Endothelial cell of umbilical vein (primary cell): ENCODE measurements at regions not wholly inside any gene's neighbourhood (a gene's known extent, or its start where the extent isn't known, plus 50 kb on each side); places are given as distances from the start of the nearest gene placed in this dataset.

Experiments used
- BruUV-seq: library from RNA; stranded (reverse); fragments of 400-500 nt; replicated peaks from 2 replicates; lab custom pipeline; 2021; lab: Mats Ljungman, UMichigan
- CTCF ChIA-PET: fragments of 300-600, 350-600 bp; sonication (Branson Sonifier 250); formaldehyde crosslinking; loops from one replicate; lab custom pipeline; 2021; ENCODE audit warnings: antibody characterized with exemption, inconsistent platforms; lab: Charles Lee
- POLR2A ChIA-PET: fragments of 300-600, 350-600 bp; sonication (Branson Sonifier 250); formaldehyde crosslinking; loops from one replicate; lab custom pipeline; 2021; ENCODE audit warnings: antibody characterized with exemption, inconsistent platforms; lab: Charles Lee
- DNase-seq: peaks from one replicate; pipeline ENCODE4 v3.0.0-alpha.2; 2011; ENCODE audit warnings: low read depth, low spot score
- FAIRE-seq: peaks from 2 replicates; lab custom pipeline; 2011; peaks lifted over from hg19 to GRCh38; lab: Jason Lieb, UNC
- H2AFZ ChIP-seq: 2 replicates; pipeline ENCODE4 v1.6.0; 2012; ENCODE audit warnings: low read depth, low read length, control low read depth, inconsistent platforms
- H3K27ac ChIP-seq: 2 replicates; pipeline ENCODE4 v1.5.1; 2011; ENCODE audit warnings: low read depth, mild to moderate bottlenecking, control low read depth, low read length, moderate library complexity; ENCODE audit not compliant: insufficient read depth
- H3K27me3 ChIP-seq, 2 experiments: 2 replicates each; pipeline versions ENCODE4 v1.6.0 to v1.6.1; 2011; ENCODE audit warnings: low read length in 2 of 2, mixed read lengths in 1 of 2; ENCODE audit not compliant: control insufficient read depth in 2 of 2, insufficient read depth in 2 of 2
- H3K36me3 ChIP-seq, 2 experiments: 2 replicates in 1 of 2; 3 replicates in 1 of 2; pipeline ENCODE4 v1.5.1; 2011; ENCODE audit warnings: low read length in 2 of 2, mild to moderate bottlenecking in 1 of 2, moderate library complexity in 1 of 2; ENCODE audit not compliant: control insufficient read depth in 2 of 2, insufficient read depth in 2 of 2; ENCODE audit errors: extremely low read depth in 1 of 2
- H3K4me1 ChIP-seq: 3 replicates; pipeline ENCODE4 v1.5.1; 2011; ENCODE audit warnings: mild to moderate bottlenecking, low read length; ENCODE audit not compliant: control insufficient read depth, insufficient read depth; ENCODE audit errors: extremely low read depth
- H3K4me2 ChIP-seq: 2 replicates; pipeline ENCODE4 v1.6.1; 2011; ENCODE audit warnings: low read length, control low read depth, mixed read lengths; ENCODE audit not compliant: insufficient read depth
- H3K4me3 ChIP-seq, 3 experiments: fragments of 200-600 bp in 1 of 3; sonication (generic), shearing (Covaris generic) in 1 of 3; replicated peaks in 1 of 3; 2 replicates each; pipeline ENCODE4 v1.5.1; 2011 to 2016; ENCODE audit warnings: control low read depth in 3 of 3, low read length in 3 of 3, mild to moderate bottlenecking in 2 of 3, inconsistent platforms in 1 of 3, low read depth in 1 of 3, moderate library complexity in 1 of 3; ENCODE audit not compliant: insufficient read depth in 1 of 3
- H3K79me2 ChIP-seq: 2 replicates; pipeline ENCODE4 v1.6.0; 2012; ENCODE audit warnings: low read length, inconsistent platforms; ENCODE audit not compliant: control insufficient read depth, insufficient read depth
- H3K9ac ChIP-seq: replicated peaks from 2 replicates; pipeline ENCODE3; 2011; ENCODE audit warnings: low read length, control low read depth; ENCODE audit not compliant: insufficient read depth; ENCODE audit errors: extremely low read depth
- H3K9me1 ChIP-seq: replicated peaks from 3 replicates; pipeline ENCODE4 v1.6.0; 2011; ENCODE audit warnings: mild to moderate bottlenecking, low read length; ENCODE audit not compliant: control insufficient read depth, insufficient read depth; ENCODE audit errors: extremely low read depth
- H3K9me3 ChIP-seq: replicated peaks from 2 replicates; pipeline ENCODE4 v1.5.1; 2012; ENCODE audit warnings: low read length, inconsistent platforms; ENCODE audit not compliant: control insufficient read depth, insufficient read depth
- H4K20me1 ChIP-seq: replicated peaks from 2 replicates; pipeline ENCODE3; 2011; ENCODE audit warnings: mild to moderate bottlenecking, low read length; ENCODE audit not compliant: control insufficient read depth, insufficient read depth; ENCODE audit errors: extremely low read depth
- CTCF ChIP-seq, 2 donors: IDR thresholded peaks; 1 replicate in 1 of 2; 2 replicates in 1 of 2; pipeline ENCODE4 v1.5.1; 2011; ENCODE audit warnings: low read length in 2 of 2, mild to moderate bottlenecking in 2 of 2, moderate library complexity in 2 of 2, control low read depth in 1 of 2, inconsistent platforms in 1 of 2, low read depth in 1 of 2; ENCODE audit not compliant: insufficient read depth in 1 of 2; ENCODE audit errors: extremely low read depth in 1 of 2
- EZH2 ChIP-seq: IDR thresholded peaks from 2 replicates; pipeline ENCODE4 v1.6.1; 2012; ENCODE audit warnings: borderline replicate concordance, low read depth, mild to moderate bottlenecking, moderate library complexity, low read length, inconsistent platforms; ENCODE audit not compliant: severe bottlenecking
- FOS ChIP-seq: IDR thresholded peaks from 2 replicates; pipeline ENCODE4 v1.6.1; 2011; ENCODE audit warnings: mild to moderate bottlenecking, low read length, moderate library complexity, borderline replicate concordance; ENCODE audit not compliant: insufficient read depth
- GATA2 ChIP-seq: IDR thresholded peaks from 2 replicates; pipeline ENCODE4 v1.7.0; 2011; ENCODE audit warnings: low read depth, mild to moderate bottlenecking, moderate library complexity, mixed read lengths, low read length; ENCODE audit not compliant: insufficient read length, insufficient read depth
- JUN ChIP-seq: IDR thresholded peaks from 2 replicates; pipeline ENCODE4 v1.6.1; 2011; ENCODE audit warnings: borderline replicate concordance, low read depth; ENCODE audit not compliant: insufficient read length, insufficient read depth
- MYC ChIP-seq: IDR thresholded peaks from one replicate; pipeline ENCODE4 v1.6.1; 2011; ENCODE audit warnings: mild to moderate bottlenecking, low read depth, low read length
- POLR2A ChIP-seq: IDR thresholded peaks from 2 replicates; pipeline ENCODE4 v1.6.1; 2012; ENCODE audit warnings: low read depth, mild to moderate bottlenecking, control low read depth, low read length
- POLR2AphosphoS5 ChIP-seq: IDR thresholded peaks from 2 replicates; pipeline ENCODE4 v1.6.1; 2012; ENCODE audit warnings: low read depth, mild to moderate bottlenecking, control low read depth, low read length, moderate library complexity; ENCODE audit not compliant: insufficient read depth
- dilution Hi-C: fragments of 300-500 bp; cut with MboI; formaldehyde crosslinking; loops from one replicate; pipeline ENCODE4 v1.15.0; 2019; ENCODE audit warnings: low sequenced_read_pairs; ENCODE audit not compliant: extremely low pct_ligation_motif_present
- intact Hi-C: fragments of 100-400 bp; cut with micrococcal nuclease; formaldehyde crosslinking; loops from one replicate; pipeline ENCODE4 v1.10.0; 2022
- TF ChIP-seq, protein P1 (sequence below): IDR thresholded peaks from 2 replicates; pipeline ENCODE4 v1.6.1; 2011; ENCODE audit not compliant: insufficient read depth, insufficient read length

DNA sequence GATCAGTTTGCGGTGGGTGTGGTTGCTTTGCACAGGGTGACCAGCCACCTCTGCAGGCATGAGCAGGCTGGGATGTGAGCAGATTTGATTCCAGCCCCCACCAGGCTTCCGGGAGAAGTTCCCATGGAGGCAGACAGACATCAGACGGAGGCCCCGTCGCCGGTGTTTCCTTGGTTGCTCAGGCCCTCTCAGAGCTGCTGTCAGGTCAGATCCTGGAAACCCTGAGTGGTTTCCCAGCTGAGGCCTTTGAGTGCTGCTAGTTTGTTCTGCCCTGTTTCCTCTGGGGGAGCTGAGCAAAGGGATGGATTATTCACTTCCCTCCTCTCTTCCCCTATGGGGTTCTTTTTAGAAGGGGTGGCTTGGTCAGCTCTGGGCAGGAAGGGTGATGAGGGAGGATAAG, 62.2 kb downstream of the FAM241B start:
- Histone ChIP-seq H3K27ac (no peak overlapping the region), H3K27me3 (peaks cover 0 to 7% of the 10 kb centered on the region in 2 experiments), H3K9me1 (no peaks in the 10 kb centered on the region), H3K4me2 (no peak overlapping the region), H3K9me3 (no peaks in the 10 kb centered on the region), H3K79me2 (no peaks in the 10 kb centered on the region), H2AFZ (no peak overlapping the region), H4K20me1 (no peaks in the 10 kb centered on the region), H3K36me3 (no peaks in the 10 kb centered on the region), H3K9ac (no peak overlapping the region), H3K4me1 (peaks cover 2% of the 10 kb centered on the region), H3K4me3 (no peak overlapping the region)
- POLR2A ChIA-PET = no interaction called here
- FAIRE-seq = no peak
- TF ChIP-seq JUN (no peak), CTCF (IDR thresholded peaks at IDR 0.05; ENCODE audit: extremely low read depth in 1 of 2, insufficient read depth in 1 of 2, low read depth in 1 of 2, low read length in 2 of 2) (no peak), EZH2 (no peak), FOS (no peak), POLR2AphosphoS5 (no peak), MYC (no peak), POLR2A (no peak), GATA2 (no peak)
- TF ChIP-seq, protein P1, sequence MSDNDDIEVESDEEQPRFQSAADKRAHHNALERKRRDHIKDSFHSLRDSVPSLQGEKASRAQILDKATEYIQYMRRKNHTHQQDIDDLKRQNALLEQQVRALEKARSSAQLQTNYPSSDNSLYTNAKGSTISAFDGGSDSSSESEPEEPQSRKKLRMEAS = no peak
- no TSS peak for BruUV-seq
- dilution Hi-C loops = no loop called here
- CTCF ChIA-PET = no interaction called here
- intact Hi-C loops = no loop called here
- DNase-seq = no peak
